ENCODE measurements at regions not wholly inside any gene's neighbourhood (a gene's known extent, or its start where the extent isn't known, plus 50 kb on each side); places are given as distances from the start of the nearest gene placed in this dataset.

DNA sequence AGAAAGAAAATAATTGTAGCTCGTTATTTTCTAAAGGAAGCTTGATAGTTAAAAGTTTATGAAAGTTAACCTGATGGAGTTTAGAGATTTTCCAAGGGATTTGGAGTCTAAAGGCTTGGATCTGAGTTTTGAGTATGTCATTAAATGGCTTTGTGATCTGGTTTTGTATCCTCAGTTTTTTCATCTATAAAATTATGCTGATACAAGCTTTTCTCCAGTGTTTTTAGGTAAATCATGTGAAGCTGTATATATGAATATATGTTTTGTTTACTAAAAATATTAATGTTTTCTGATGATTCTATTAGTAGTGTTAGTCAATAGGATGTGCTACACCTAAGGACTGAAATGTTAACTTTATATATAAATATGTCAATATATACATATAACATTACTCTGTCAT lies 727.8 kb downstream of the CDH11 start:
- TF ChIP-seq, protein P1, sequence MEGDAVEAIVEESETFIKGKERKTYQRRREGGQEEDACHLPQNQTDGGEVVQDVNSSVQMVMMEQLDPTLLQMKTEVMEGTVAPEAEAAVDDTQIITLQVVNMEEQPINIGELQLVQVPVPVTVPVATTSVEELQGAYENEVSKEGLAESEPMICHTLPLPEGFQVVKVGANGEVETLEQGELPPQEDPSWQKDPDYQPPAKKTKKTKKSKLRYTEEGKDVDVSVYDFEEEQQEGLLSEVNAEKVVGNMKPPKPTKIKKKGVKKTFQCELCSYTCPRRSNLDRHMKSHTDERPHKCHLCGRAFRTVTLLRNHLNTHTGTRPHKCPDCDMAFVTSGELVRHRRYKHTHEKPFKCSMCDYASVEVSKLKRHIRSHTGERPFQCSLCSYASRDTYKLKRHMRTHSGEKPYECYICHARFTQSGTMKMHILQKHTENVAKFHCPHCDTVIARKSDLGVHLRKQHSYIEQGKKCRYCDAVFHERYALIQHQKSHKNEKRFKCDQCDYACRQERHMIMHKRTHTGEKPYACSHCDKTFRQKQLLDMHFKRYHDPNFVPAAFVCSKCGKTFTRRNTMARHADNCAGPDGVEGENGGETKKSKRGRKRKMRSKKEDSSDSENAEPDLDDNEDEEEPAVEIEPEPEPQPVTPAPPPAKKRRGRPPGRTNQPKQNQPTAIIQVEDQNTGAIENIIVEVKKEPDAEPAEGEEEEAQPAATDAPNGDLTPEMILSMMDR (IDR thresholded peaks at IDR 0.05): no peak
- no peak for TF ChIP-seq POLR2A (IDR thresholded peaks at IDR 0.05)

Measured in uterus (tissue), 2 donors.